Retina (tissue), 1 donor: ENCODE measurements at regions not wholly inside any gene's neighbourhood (a gene's known extent, or its start where the extent isn't known, plus 50 kb on each side); places are given as distances from the start of the nearest gene placed in this dataset.
A peak's percentile ranks its signal among the peaks of the same experiment; 100 is the strongest.
"Not testable (repeated sequence)": the region's sequence is repeated elsewhere in the genome, so short reads cannot be mapped to it uniquely, and the experiment has no call there.

Experiments
- DNase-seq: peaks from one replicate; pipeline ENCODE4 v3.0.0-alpha.2; 2016

DNA sequence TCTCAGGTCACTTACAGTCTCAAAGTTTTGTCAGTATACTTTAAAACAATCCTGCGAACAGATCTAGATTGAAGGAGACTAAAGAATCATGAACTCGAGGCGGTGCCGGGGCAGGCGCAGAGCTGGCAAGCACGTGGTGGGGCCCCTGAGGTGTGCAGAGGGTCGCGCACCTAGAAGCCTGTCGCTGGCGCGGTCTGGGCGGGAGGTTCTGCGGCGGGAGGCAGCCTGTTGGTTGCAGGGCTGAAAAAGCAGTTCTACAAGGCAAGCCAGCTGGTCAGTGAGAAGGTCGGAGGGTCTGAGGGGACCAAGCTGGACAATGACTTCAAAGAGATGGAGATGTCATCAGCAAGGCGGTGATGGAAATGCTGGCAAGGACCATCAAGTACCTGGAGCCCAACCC is 147.0 kb downstream of the GOSR1 start:
- DNase-seq = not testable (repeated sequence)

GRCh38 chr17:30609682-30610081 is 132.5 kb downstream of the GOSR1 start:
- not testable (repeated sequence) for DNase-seq

DNA sequence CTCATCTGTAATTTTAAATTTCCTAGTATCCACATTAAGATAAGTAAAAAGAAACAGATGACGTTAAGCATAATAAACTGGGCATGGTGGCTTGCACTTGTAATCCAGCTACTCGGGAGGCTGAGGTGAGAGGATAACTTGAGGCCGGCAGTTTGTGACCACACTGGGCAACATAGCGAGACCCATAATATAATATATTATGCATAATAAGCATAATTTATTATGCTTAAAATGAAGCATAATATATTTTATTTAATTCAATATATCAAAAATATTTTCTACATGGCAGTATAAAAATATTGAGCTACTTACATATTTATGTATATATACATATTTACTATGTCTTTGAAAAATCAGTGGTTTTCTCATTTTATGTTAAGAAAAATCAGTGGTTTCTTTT is 128.3 kb downstream of the GOSR1 start:
- no peak for DNase-seq

DNA sequence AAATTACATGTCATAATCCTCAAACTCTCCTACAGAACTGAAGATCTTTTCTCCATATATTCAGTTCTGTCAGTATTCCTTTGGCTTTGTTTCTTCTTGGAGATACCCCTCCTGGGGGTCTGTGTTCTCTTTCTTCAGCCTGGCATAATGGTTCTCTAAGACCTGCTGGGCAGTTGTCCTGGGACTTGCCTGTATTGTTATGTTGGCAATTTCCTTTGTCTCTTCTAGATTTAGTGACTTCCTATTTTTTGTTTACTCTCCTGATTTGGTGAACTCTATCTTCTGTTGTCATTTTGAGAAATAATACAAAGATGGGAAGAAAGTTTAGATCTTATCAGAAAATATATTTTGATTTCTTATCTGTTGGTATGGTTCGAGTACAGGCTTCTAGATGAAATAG is 127.8 kb downstream of the GOSR1 start:
- no peak for DNase-seq

DNA sequence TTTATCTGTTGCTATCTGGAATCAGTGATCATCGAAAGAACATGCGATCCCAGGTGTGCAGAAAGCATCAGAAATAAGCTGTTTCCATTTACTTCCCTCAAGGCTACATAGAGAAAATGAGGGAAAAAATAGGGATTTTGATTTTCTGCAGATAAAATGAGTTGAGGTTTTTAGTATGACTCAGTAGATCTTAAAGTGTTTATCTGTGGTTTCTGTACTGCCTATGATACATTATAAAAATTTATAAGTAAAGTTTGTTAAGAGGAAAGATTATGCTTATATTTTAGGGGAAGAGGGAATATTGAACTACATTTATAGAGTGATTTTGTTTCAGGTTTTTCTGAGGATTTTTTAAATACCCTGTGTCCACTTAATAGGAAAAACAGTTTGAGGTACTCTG is 125.2 kb downstream of the GOSR1 start:
- not testable (repeated sequence) for DNase-seq

DNA sequence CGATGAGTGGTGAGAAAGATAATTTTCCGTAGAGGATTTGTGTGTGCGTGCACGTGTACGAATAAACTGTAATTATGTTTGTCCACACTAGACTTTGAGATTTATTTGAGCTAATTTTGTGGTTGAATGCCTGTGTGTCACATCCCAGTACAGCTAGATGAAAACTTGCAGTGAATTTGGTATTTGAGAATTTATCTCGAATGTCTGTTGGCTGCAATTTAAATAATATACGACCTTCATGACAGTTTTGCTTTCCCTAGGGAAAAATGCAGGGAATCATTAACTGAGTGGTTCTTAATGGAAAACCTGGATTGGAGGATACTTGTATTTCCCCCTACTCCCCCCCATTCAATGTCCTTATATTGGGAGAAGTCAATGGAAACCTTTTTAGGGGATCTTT is 124.8 kb downstream of the GOSR1 start:
- DNase-seq = not testable (repeated sequence)

DNA sequence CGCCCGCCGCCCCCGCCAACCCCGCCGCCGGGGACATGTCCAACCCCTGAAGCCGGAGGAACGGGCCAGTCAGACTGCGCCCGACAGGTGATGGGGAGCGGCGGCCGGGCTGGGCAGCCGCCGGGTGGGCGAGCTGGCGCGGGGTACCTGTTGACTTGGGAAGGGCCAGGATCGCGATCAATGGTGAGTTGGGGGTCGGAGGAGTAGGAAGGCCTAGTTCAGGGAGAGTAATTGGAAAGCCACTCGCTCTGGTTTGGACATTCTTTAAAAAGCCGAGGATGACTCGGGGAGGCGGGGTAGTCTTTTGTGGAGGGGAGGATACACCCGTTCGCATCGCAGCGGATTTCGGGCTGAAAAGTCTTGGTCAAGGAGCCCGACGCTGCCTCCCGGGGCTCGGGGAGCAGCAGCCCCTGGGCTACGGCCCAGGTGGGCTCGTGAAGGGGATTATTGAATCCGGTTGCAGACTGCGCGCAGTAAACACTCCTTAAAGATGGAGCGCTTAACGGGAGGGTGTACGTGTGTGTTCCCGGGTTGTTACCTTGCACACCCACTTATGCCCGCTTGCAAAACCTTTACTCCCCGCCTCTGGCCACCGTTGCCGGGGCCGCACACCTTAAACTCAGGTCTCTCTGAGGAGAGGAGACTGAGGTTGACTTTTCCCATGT is 123.8 kb downstream of the GOSR1 start:
- DNase-seq = peak; percentile 74

GRCh38 chr17:30600060-30600829 is 123.0 kb downstream of the GOSR1 start:
- peak; percentile 97 for DNase-seq

GRCh38 chr17:30599428-30600059 is 122.3 kb downstream of the GOSR1 start:
- no peak for DNase-seq

DNA sequence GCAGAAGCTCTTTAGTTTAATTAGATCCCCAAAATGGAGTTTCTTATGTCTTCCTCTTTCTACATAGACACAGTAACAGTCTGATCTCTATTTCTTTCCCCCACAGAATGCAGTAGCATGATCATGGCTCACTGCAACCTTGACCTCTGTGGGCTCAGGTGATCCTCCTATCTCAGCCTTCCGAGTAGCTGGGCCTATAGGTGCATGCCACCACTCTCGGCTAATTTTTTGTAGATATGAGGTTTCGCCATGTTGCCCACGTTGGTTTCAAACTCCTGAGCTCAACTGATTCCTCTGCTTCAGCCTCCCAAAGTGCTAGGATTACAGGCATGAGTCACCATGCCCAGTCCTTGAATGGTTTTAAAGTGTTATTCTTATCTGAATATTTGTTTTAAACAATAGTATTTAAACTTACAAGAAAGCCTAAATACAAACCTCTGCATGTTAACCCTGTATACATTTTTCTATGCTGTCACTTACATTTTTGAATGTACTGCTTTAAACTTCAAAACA is 120.6 kb downstream of the GOSR1 start:
- no peak for DNase-seq

GRCh38 chr17:30596948-30597775 is 120.0 kb downstream of the GOSR1 start:
- not testable (repeated sequence) for DNase-seq

GRCh38 chr17:30594953-30595371 is 117.8 kb downstream of the GOSR1 start:
- not testable (repeated sequence) for DNase-seq

GRCh38 chr17:30594223-30594952 is 117.2 kb downstream of the GOSR1 start:
- DNase-seq = no peak

GRCh38 chr17:30590081-30590733 is 113.0 kb downstream of the GOSR1 start:
- no peak for DNase-seq

GRCh38 chr17:30589431-30589830 is 112.2 kb downstream of the GOSR1 start:
- DNase-seq = no peak

DNA sequence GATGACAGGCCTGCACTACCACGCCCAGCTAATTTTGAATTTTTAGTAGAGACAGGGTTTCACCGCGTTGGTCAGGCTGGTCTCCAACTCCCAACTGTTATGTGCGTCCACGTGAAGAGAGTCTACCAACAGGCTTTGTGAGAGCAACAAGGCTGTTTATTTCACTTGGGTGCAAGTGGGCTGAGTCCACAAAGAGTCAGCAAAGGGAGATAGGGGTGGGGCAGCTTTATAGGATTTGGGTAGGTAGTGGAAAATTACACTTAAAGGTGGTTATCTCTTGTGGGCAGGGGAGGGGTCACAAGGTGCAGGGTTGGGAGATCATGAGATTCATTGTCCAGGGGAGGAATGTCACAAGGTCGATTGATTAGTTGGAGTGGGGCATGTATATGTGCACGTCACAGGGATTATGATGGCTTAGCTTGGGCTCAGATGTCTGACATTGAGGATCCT is 111.6 kb downstream of the GOSR1 start:
- DNase-seq = no peak

- no peak for DNase-seq
These were observed 109.8 kb downstream of the GOSR1 start for GRCh38 chr17:30586818-30587595.

DNA sequence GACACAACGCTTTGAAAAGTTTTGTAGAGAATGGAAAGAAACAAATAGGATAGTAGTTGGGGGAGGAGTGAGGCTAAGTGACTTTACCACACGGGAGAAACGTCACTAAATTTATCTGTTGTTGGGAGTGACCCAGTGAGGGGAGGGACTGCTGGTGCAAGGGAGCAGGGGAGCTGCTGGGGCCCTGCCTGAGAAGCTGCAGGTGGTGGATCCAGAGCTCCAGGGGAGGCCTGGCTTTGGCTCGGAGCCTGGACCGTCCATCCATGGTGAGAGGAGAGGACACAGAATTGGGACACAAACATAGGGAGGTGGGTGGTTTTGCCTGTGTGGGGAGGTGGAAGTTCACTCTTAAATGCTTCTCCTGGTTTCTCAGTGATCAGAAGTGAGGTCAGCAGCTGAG is 107.6 kb downstream of the GOSR1 start:
- no peak for DNase-seq

- DNase-seq = no peak
These were observed 103.7 kb downstream of the GOSR1 start for GRCh38 chr17:30580916-30581315.

- no peak for DNase-seq
These were observed 102.6 kb downstream of the GOSR1 start for GRCh38 chr17:30579610-30580315.
